Ishikawa (cell line): ENCODE measurements at regions not wholly inside any gene's neighbourhood (a gene's known extent, or its start where the extent isn't known, plus 50 kb on each side); places are given as distances from the start of the nearest gene placed in this dataset.

Experiments used
- CEBPB ChIP-seq: IDR thresholded peaks from 2 replicates; pipeline ENCODE4 v1.6.1; 2012
- CREB1 ChIP-seq: IDR thresholded peaks from 2 replicates; pipeline ENCODE4 v1.6.1; 2012; ENCODE audit warnings: low read depth
- EGR1 ChIP-seq: IDR thresholded peaks from 2 replicates; pipeline ENCODE4 v1.6.1; 2012
- EP300 ChIP-seq: IDR thresholded peaks from 2 replicates; pipeline ENCODE4 v1.6.1; 2012; ENCODE audit warnings: borderline replicate concordance
- FOXM1 ChIP-seq: IDR thresholded peaks from 2 replicates; pipeline ENCODE4 v1.6.1; 2012; ENCODE audit warnings: low read depth, borderline replicate concordance
- MAX ChIP-seq: IDR thresholded peaks from 2 replicates; pipeline ENCODE4 v1.6.1; 2012
- NFIC ChIP-seq: IDR thresholded peaks from 2 replicates; pipeline ENCODE4 v1.6.1; 2012
- RAD21 ChIP-seq: IDR thresholded peaks from 2 replicates; pipeline ENCODE4 v1.6.1; 2012; ENCODE audit warnings: low read depth
- REST ChIP-seq: IDR thresholded peaks from 2 replicates; pipeline ENCODE4 v1.6.1; 2012; ENCODE audit warnings: low read depth, mild to moderate bottlenecking
- TAF1 ChIP-seq: IDR thresholded peaks from 2 replicates; pipeline ENCODE4 v1.6.1; 2012; ENCODE audit warnings: low read depth, mild to moderate bottlenecking
- TCF12 ChIP-seq: IDR thresholded peaks from 2 replicates; pipeline ENCODE4 v1.6.1; 2012; ENCODE audit warnings: low read depth
- TEAD4 ChIP-seq: IDR thresholded peaks from 2 replicates; pipeline ENCODE4 v1.6.1; 2012
- YY1 ChIP-seq: IDR thresholded peaks from 2 replicates; pipeline ENCODE4 v1.6.1; 2012; ENCODE audit warnings: low read depth
- ZBTB7A ChIP-seq: IDR thresholded peaks from 2 replicates; pipeline ENCODE4 v1.6.1; 2012; ENCODE audit warnings: low read depth
- TF ChIP-seq, protein P1 (sequence below): IDR thresholded peaks from 2 replicates; pipeline ENCODE4 v1.6.1; 2012

GRCh38 chr1:65083263-65083896 is 64.6 kb upstream of the AK4 start:
- TF ChIP-seq NFIC (no peak), EP300 (no peak), ZBTB7A (no peak), TEAD4 (no peak), REST (no peak)

DNA sequence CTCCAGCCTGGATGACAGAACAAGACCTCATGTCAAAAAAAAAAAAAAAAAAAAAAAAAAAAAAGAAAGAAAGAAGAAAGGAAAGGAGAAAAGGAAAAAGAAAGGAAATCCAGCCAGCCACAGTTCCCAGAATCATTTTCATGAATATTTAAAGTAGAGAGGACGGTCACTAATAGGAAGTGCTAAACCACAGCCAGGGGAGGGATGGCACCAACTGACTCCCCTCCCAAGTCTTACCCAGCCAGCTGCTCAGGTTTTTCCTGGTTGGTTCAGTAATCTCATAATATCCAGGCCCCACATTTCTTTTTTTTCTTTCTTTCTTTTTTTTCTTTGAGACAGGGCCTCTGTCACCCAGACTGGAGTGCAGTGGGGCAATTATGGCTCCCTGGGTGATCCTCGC is 63.9 kb upstream of the AK4 start:
- TF ChIP-seq EP300 = no peak

DNA sequence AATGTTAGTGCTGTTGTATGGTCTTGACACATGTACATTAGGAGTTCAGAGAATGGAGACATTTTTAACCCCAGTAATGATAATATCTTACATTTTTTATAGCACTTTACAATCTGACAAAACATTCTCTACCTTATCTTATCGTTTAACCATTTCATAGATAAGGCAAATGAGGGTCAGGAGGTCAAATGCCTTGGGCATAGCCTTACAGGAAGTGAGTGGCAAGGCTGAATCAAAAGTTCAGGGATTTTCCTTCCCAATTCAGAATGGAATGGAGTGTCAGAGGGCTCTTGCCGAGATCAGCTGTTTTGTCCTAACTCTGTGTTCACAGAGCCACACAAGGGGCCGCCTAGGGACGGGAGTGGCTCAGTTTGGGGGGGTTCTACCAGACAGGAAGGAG is 57.6 kb upstream of the AK4 start:
- TF ChIP-seq MAX = no peak
- TF ChIP-seq CEBPB = no peak
- no peak for TF ChIP-seq EP300
- no peak for TF ChIP-seq NFIC
- no peak for TF ChIP-seq RAD21
- TF ChIP-seq FOXM1 = no peak
- TF ChIP-seq, protein P1, sequence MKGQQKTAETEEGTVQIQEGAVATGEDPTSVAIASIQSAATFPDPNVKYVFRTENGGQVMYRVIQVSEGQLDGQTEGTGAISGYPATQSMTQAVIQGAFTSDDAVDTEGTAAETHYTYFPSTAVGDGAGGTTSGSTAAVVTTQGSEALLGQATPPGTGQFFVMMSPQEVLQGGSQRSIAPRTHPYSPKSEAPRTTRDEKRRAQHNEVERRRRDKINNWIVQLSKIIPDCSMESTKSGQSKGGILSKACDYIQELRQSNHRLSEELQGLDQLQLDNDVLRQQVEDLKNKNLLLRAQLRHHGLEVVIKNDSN = no peak
- TF ChIP-seq EGR1 = no peak
- TF ChIP-seq YY1 = no peak
- TF ChIP-seq TEAD4 = no peak
- no peak for TF ChIP-seq TCF12
- TF ChIP-seq ZBTB7A = no peak
- no peak for TF ChIP-seq TAF1
- TF ChIP-seq CREB1 = no peak
- no peak for TF ChIP-seq REST

DNA sequence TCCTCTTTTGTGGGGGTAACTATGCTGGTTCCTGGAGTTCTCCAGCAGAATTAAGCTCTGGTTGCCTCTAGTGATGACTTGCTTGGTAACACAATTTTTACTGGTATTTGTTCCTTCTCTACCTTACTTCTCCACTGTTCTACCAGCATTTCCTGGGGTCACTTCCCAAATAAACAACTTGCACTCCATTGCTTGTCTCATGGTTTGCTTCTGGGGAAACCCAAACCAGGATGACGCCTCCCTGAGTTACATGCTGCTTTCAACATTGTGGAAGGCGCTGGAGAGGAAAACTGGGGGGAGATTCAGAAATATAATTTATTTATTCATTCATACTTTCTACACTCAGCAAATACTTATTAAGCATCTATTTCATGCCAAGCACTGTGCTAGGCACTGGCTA is 55.3 kb upstream of the AK4 start:
- no peak for TF ChIP-seq MAX
- TF ChIP-seq CREB1 = no peak
- TF ChIP-seq, protein P1 = no peak
- no peak for TF ChIP-seq TCF12
- no peak for TF ChIP-seq YY1
- no peak for TF ChIP-seq CEBPB
- TF ChIP-seq TEAD4 = no peak
- TF ChIP-seq FOXM1 = no peak
- TF ChIP-seq REST = no peak
- TF ChIP-seq NFIC = no peak
- TF ChIP-seq EP300 = no peak
- TF ChIP-seq RAD21 = no peak
- no peak for TF ChIP-seq TAF1
- TF ChIP-seq EGR1 = no peak
- TF ChIP-seq ZBTB7A = no peak

- no peak for TF ChIP-seq RAD21
- TF ChIP-seq MAX = no peak
- no peak for TF ChIP-seq TCF12
- no peak for TF ChIP-seq CREB1
- TF ChIP-seq EGR1 = no peak
- no peak for TF ChIP-seq TEAD4
- no peak for TF ChIP-seq CEBPB
- TF ChIP-seq REST = no peak
- no peak for TF ChIP-seq YY1
- no peak for TF ChIP-seq FOXM1
- TF ChIP-seq, protein P1 = no peak
- TF ChIP-seq ZBTB7A = no peak
- no peak for TF ChIP-seq NFIC
- TF ChIP-seq EP300 = no peak
- TF ChIP-seq TAF1 = no peak
These were observed 50.9 kb upstream of the AK4 start for GRCh38 chr1:65097076-65097475.
